Left hindlimb (tissue), 1 donor: ENCODE measurements at regions not wholly inside any gene's neighbourhood (a gene's known extent, or its start where the extent isn't known, plus 50 kb on each side); places are given as distances from the start of the nearest gene placed in this dataset.
A peak's percentile ranks its signal among the peaks of the same experiment; 100 is the strongest.

Source experiments
- DNase-seq: peaks from one replicate; pipeline ENCODE4 v3.0.0-alpha.2; 2018

GRCh38 chr6:14339172-14339571 lies 221.6 kb downstream of the CD83 start:
- no peak for DNase-seq

- DNase-seq = no peak
Measured at GRCh38 chr6:14339711-14340584, 222.4 kb downstream of the CD83 start.

GRCh38 chr6:14344486-14344885 lies 226.9 kb downstream of the CD83 start:
- no peak for DNase-seq

GRCh38 chr6:14348389-14348788 lies 230.8 kb downstream of the CD83 start:
- DNase-seq = no peak

GRCh38 chr6:14349507-14349906 lies 231.9 kb downstream of the CD83 start:
- DNase-seq = no peak

- DNase-seq = no peak
Measured at GRCh38 chr6:14350210-14350609, 232.6 kb downstream of the CD83 start.

GRCh38 chr6:14353281-14353680 lies 235.7 kb downstream of the CD83 start:
- DNase-seq = no peak

- DNase-seq = no peak
Measured at GRCh38 chr6:14353798-14354197, 236.2 kb downstream of the CD83 start.

GRCh38 chr6:14354919-14355572 lies 237.5 kb downstream of the CD83 start:
- peak; percentile 75 for DNase-seq

GRCh38 chr6:14359438-14359837 lies 241.9 kb downstream of the CD83 start:
- DNase-seq = no peak

GRCh38 chr6:14360565-14360964 lies 243.0 kb downstream of the CD83 start:
- DNase-seq = no peak

GRCh38 chr6:14361297-14361696 lies 243.7 kb downstream of the CD83 start:
- no peak for DNase-seq

- DNase-seq = no peak
Measured at GRCh38 chr6:14361956-14362587, 244.5 kb downstream of the CD83 start.

- DNase-seq = no peak
Measured at GRCh38 chr6:14364370-14364769, 246.8 kb downstream of the CD83 start.

GRCh38 chr6:14365393-14365792 lies 247.8 kb downstream of the CD83 start:
- DNase-seq = no peak

GRCh38 chr6:14366315-14366714 lies 248.7 kb downstream of the CD83 start:
- DNase-seq = no peak

GRCh38 chr6:14366872-14367271 lies 249.3 kb downstream of the CD83 start:
- DNase-seq = no peak

- DNase-seq = no peak
Measured at GRCh38 chr6:14367296-14367695, 249.7 kb downstream of the CD83 start.

GRCh38 chr6:14369717-14370116 lies 252.1 kb downstream of the CD83 start:
- DNase-seq = no peak

- no peak for DNase-seq
Measured at GRCh38 chr6:14371530-14371929, 254.0 kb downstream of the CD83 start.

- DNase-seq = no peak
Measured at GRCh38 chr6:14372734-14373489, 255.3 kb downstream of the CD83 start.

- DNase-seq = no peak
Measured at GRCh38 chr6:14373648-14374437, 256.3 kb downstream of the CD83 start.
